Naive thymus-derived CD4-positive, alpha-beta T cell (primary cell): ENCODE measurements at regions not wholly inside any gene's neighbourhood (a gene's known extent, or its start where the extent isn't known, plus 50 kb on each side); places are given as distances from the start of the nearest gene placed in this dataset.

ENCODE experiments used
- ATAC-seq: fragments of 150-1000 bp; cut with Tn5 transposase; 2 replicates; pipeline ENCODE4 v1.10.0; 2021; ENCODE audit warnings: mild to moderate bottlenecking, moderate library complexity
- CTCF ChIA-PET: fragments of 350-600 bp; sonication (Branson Sonifier 250); formaldehyde crosslinking; loops from one replicate; lab custom pipeline; 2021; ENCODE audit warnings: antibody characterized with exemption; lab: Charles Lee
- POLR2A ChIA-PET: fragments of 350-600 bp; sonication (Branson Sonifier 250); formaldehyde crosslinking; loops from one replicate; lab custom pipeline; 2021; ENCODE audit warnings: antibody characterized with exemption, inconsistent platforms; lab: Charles Lee
- DNase-seq, 9 donors: peaks; one replicate each; pipeline versions ENCODE4 v3.0.0 to v3.0.0-alpha.2; 2020 to 2022; ENCODE audit warnings: mixed read lengths in 1 of 9
- H3K27ac ChIP-seq: one replicate; pipeline ENCODE4 v1.7.0; 2013; ENCODE audit warnings: mild to moderate bottlenecking, low read depth, low read length, moderate library complexity
- H3K27me3 ChIP-seq, 2 donors: one replicate each; pipeline ENCODE4 v1.7.0; 2013; ENCODE audit warnings: low read length in 2 of 2, mild to moderate bottlenecking in 2 of 2, moderate library complexity in 2 of 2; ENCODE audit not compliant: control insufficient read depth in 2 of 2, insufficient read depth in 2 of 2
- H3K36me3 ChIP-seq, 3 experiments: 1 replicate in 2 of 3; 2 replicates in 1 of 3; pipeline ENCODE4 v1.7.0; 2013; ENCODE audit warnings: low read length in 3 of 3, mild to moderate bottlenecking in 3 of 3, moderate library complexity in 1 of 3; ENCODE audit not compliant: insufficient read depth in 3 of 3, control insufficient read depth in 2 of 3
- H3K4me1 ChIP-seq, 2 donors: one replicate each; pipeline ENCODE4 v1.7.0; 2013; ENCODE audit warnings: low read length in 2 of 2, mild to moderate bottlenecking in 2 of 2, moderate library complexity in 1 of 2; ENCODE audit not compliant: control insufficient read depth in 2 of 2, insufficient read depth in 2 of 2
- H3K4me3 ChIP-seq: 2 replicates; pipeline ENCODE4 v1.7.0; 2013; ENCODE audit warnings: mild to moderate bottlenecking, low read length
- H3K9me3 ChIP-seq, 3 experiments: 1 replicate in 2 of 3; 2 replicates in 1 of 3; pipeline ENCODE4 v1.7.0; 2013; ENCODE audit warnings: low read length in 3 of 3; ENCODE audit not compliant: control insufficient read depth in 2 of 3
- H3K27ac Mint-ChIP-seq, 9 donors: one replicate each; pipeline ENCODE4 v1.8.0; 2020 to 2022; ENCODE audit warnings: mixed read lengths in 9 of 9, mild to moderate bottlenecking in 8 of 9, moderate library complexity in 5 of 9, inconsistent platforms in 2 of 9
- H3K27me3 Mint-ChIP-seq, 5 donors: one replicate each; pipeline ENCODE4 v1.8.0; 2021 to 2022; ENCODE audit warnings: mixed read lengths in 5 of 5, mild to moderate bottlenecking in 1 of 5
- H3K36me3 Mint-ChIP-seq, 5 donors: one replicate each; pipeline ENCODE4 v1.8.0; 2020 to 2022; ENCODE audit warnings: mixed read lengths in 5 of 5, mild to moderate bottlenecking in 3 of 5, inconsistent platforms in 1 of 5
- H3K4me1 Mint-ChIP-seq, 7 donors: one replicate each; pipeline ENCODE4 v1.8.0; 2020 to 2022; ENCODE audit warnings: mixed read lengths in 7 of 7, mild to moderate bottlenecking in 3 of 7, inconsistent platforms in 1 of 7
- H3K4me3 Mint-ChIP-seq, 10 donors: one replicate each; pipeline ENCODE4 v1.8.0; 2020 to 2022; ENCODE audit warnings: mild to moderate bottlenecking in 10 of 10, mixed read lengths in 10 of 10, moderate library complexity in 6 of 10, inconsistent platforms in 2 of 10
- H3K9me3 Mint-ChIP-seq, 11 donors: one replicate each; pipeline ENCODE4 v1.8.0; 2020 to 2022; ENCODE audit warnings: mixed read lengths in 11 of 11, mild to moderate bottlenecking in 4 of 11, inconsistent platforms in 1 of 11, moderate library complexity in 1 of 11
- intact Hi-C, 2 donors: fragments of 100-400 bp; cut with micrococcal nuclease; formaldehyde crosslinking; loops; one replicate each; pipeline ENCODE4 v1.15.1; 2023

DNA sequence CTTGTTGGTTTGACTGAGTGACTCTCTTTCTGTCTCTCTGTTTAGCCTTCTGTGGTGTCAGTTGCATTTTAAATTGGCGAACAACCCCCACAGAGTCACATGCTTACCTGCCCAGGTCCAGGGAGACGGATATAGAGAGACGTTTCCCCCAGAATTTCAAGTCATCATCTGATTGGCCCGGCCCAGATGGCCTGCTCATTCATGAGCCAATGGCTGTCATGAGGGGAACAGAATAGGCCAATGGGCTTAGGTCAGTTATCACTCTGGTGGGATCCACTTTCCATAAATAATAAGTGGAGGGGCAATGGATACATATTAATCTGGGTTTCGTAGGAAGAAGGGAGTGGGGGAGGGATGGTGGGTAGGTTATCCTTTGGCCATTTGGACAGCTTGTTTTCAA lies 150.0 kb upstream of the SPRED2 start:
- CTCF ChIA-PET = interaction anchor here (1.2 kb wide), 1 partner anchor 9 kb away, joined by 3 read pairs; no protein-coding TSS in a partner anchor

DNA sequence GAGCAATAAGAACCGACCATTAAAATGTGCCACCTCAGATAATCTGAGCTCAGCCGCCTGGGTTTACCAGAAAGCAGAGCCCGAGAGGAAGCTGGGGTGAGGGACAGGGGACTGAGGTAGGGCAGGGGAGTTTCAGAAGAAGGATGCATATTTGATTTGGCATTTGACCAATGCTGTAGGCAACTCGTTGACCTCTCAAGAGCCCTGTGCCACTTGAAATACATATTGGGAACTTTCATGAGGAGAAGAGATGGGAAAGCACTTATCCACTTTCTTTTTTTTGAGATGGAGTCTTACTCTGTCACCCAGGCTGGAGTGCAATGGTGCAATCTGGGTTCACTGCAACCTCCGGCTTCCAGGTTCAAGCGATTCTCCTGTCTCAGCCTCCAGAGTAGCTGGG lies 148.4 kb upstream of the SPRED2 start:
- H3K36me3 ChIP-seq = no peaks in the 10 kb centered on the region

More for the DNA sequence above, 150.0 kb upstream of the SPRED2 start:
- H3K4me1 Mint-ChIP-seq = no peaks in the 10 kb centered on the region
- H3K36me3 ChIP-seq = no peaks in the 10 kb centered on the region
- no peak overlapping the region for H3K4me3 ChIP-seq
- DNase-seq (no peak), ATAC-seq (no peak)
- no peaks in the 10 kb centered on the region for H3K4me1 ChIP-seq
- no peaks in the 10 kb centered on the region for H3K9me3 ChIP-seq
- POLR2A ChIA-PET = no interaction called here
- no peak overlapping the region for H3K27ac Mint-ChIP-seq
- H3K36me3 Mint-ChIP-seq = no peaks in the 10 kb centered on the region
- H3K9me3 Mint-ChIP-seq = no peaks in the 10 kb centered on the region
- no peak overlapping the region for H3K27ac ChIP-seq
- intact Hi-C loops = no loop called here
- no peak overlapping the region for H3K4me3 Mint-ChIP-seq
- no peaks in the 10 kb centered on the region for H3K27me3 ChIP-seq
- peaks cover 3 to 15% (median 5%) of the 10 kb centered on the region in 5 donors for H3K27me3 Mint-ChIP-seq

DNA sequence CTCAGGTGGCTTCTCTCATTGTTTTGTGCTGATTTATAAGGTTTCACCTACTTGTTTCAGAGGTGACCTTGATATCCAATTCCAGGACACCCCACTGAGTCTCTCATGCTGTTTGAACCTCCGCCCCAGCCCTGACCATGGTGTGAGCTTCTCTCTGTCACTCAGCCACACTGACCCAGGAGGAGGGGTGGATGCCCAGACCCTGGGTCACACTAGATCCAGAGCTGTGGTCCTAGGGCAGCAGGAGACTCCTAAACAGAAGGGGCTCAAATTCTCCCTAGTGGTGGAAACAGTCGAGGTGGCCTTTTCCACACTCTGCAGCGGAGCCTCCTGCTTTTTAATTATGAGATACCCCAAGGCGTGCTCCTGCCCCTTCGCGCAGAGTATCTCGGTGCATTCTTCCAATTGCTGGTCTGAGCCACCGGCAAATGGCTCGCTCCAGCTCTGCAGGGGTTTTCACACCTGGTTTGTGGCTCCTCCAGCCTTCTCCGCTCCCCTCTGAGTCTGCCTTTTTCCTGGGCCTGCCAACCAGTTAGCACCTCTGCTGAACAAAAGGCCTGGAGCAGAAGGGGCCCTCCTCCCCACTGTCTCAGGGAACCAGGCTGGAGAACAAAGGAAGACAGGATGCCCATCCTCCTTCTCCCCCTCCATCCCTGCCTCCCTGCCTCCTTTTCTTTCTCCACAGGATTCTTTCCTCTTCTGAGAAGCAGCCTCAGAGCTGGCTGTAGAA lies 147.3 kb upstream of the SPRED2 start:
- POLR2A ChIA-PET = no interaction called here
- Mint-ChIP-seq H3K27ac (no peak overlapping the region), H3K9me3 (no peaks in the 10 kb centered on the region), H3K4me1 (no peaks in the 10 kb centered on the region), H3K36me3 (no peaks in the 10 kb centered on the region), H3K4me3 (no peak overlapping the region), H3K27me3 (peaks cover 5 to 8% (median 7%) of the 10 kb centered on the region in 5 donors)
- no peaks in the 10 kb centered on the region for H3K27me3 ChIP-seq
- CTCF ChIA-PET = interaction anchor here (0.7 kb wide), 1 partner anchor 666 kb away, joined by 3 read pairs; no protein-coding TSS in a partner anchor
- no peaks in the 10 kb centered on the region for H3K4me1 ChIP-seq
- H3K36me3 ChIP-seq = no peaks in the 10 kb centered on the region
- ATAC-seq (no peak), DNase-seq (no peak)
- no peak overlapping the region for H3K27ac ChIP-seq
- no peak overlapping the region for H3K4me3 ChIP-seq
- no peaks in the 10 kb centered on the region for H3K9me3 ChIP-seq
- intact Hi-C loops = no loop called here

More for the DNA sequence above, 148.4 kb upstream of the SPRED2 start:
- POLR2A ChIA-PET = no interaction called here
- Histone ChIP-seq H3K27me3 (no peaks in the 10 kb centered on the region), H3K4me3 (no peak overlapping the region), H3K27ac (no peak overlapping the region), H3K9me3 (no peaks in the 10 kb centered on the region), H3K4me1 (no peaks in the 10 kb centered on the region)
- no peak for DNase-seq
- intact Hi-C loops = no loop called here
- no peaks in the 10 kb centered on the region for H3K9me3 Mint-ChIP-seq
- H3K4me3 Mint-ChIP-seq = no peak overlapping the region
- H3K27ac Mint-ChIP-seq = no peak overlapping the region
- no peaks in the 10 kb centered on the region for H3K4me1 Mint-ChIP-seq
- no peak for ATAC-seq
- CTCF ChIA-PET = no interaction called here
- no peaks in the 10 kb centered on the region for H3K36me3 Mint-ChIP-seq
- H3K27me3 Mint-ChIP-seq = peaks cover 3 to 9% (median 7%) of the 10 kb centered on the region in 5 donors

DNA sequence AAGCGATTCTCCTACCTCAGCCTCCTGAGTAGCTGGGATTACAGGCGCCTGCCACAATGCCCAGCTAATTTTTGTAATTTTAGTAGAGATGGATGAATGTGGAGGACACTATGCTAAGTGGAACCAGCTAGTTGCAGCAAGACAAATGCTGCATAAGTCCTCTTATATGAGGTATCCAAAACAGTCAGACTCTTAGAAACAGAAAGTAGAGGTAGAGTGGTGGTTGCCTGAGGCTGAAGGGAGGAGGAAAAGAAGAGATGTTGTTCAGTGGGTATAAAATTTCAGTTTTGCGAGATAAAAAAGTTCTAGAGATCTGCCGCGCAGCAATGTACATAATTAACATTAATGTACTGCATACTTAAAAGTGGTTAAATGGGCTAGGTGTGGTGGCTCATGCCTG lies 145.3 kb upstream of the SPRED2 start:
- intact Hi-C loops = no loop called here
- H3K9me3 Mint-ChIP-seq = no peaks in the 10 kb centered on the region
- DNase-seq = no peak
- H3K4me3 Mint-ChIP-seq = no peak overlapping the region
- peaks cover 0 to 5% (median 4%) of the 10 kb centered on the region in 7 donors for H3K4me1 Mint-ChIP-seq
- no peak overlapping the region for H3K27ac Mint-ChIP-seq
- no peaks in the 10 kb centered on the region for H3K36me3 Mint-ChIP-seq
- Histone ChIP-seq H3K36me3 (no peaks in the 10 kb centered on the region), H3K9me3 (no peaks in the 10 kb centered on the region), H3K4me1 (no peaks in the 10 kb centered on the region), H3K27ac (no peak overlapping the region), H3K4me3 (no peak overlapping the region), H3K27me3 (no peaks in the 10 kb centered on the region)
- H3K27me3 Mint-ChIP-seq = peaks cover 5 to 16% (median 11%) of the 10 kb centered on the region in 5 donors
- CTCF ChIA-PET = no interaction called here
- POLR2A ChIA-PET = no interaction called here
- ATAC-seq = no peak

DNA sequence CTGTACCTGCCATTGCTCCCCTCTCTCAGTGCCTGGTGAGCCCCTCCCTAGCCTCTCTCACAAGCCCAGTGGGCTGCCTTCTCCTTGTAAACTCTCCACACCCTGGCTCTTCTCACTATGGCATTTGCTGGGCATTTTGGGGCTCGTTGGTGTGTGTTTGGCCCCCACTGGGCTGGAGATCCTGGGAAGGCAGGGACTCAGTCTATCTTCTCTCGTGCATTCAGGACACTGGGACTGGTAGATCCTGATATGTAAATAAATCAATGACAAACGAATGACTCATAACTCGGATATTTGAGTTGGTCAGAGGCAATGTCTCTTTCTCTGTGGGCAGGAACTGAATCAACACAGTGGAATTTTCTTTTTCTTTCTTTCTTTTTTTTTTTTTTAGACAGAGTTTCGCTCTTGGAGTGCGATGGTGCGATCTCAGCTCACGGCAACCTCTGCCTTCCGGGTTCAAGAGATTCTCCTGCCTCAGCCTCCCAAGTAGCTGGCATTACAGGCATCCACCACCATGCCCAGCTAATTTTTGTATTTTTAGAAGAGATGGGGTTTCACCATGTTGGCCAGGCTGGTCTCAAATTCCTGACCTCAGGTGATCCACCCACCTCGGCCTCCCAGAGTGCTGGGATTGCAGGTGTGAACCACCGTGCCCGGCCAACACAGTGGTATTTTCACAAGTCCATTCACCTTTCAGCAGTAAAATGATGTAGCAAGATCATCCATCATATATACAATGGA lies 144.6 kb upstream of the SPRED2 start:
- Mint-ChIP-seq H3K27me3 (peaks cover 5 to 16% (median 11%) of the 10 kb centered on the region in 5 donors), H3K4me3 (no peak overlapping the region), H3K9me3 (no peaks in the 10 kb centered on the region), H3K4me1 (peaks cover 0 to 5% (median 4%) of the 10 kb centered on the region in 7 donors), H3K36me3 (no peaks in the 10 kb centered on the region), H3K27ac (peak overlapping the region in 1 of 9 donors; percentile 9)
- Histone ChIP-seq H3K27ac (no peak overlapping the region), H3K9me3 (no peaks in the 10 kb centered on the region), H3K27me3 (no peaks in the 10 kb centered on the region), H3K4me3 (no peak overlapping the region), H3K4me1 (no peaks in the 10 kb centered on the region), H3K36me3 (no peaks in the 10 kb centered on the region)
- POLR2A ChIA-PET = no interaction called here
- DNase-seq = no peak
- no peak for ATAC-seq
- CTCF ChIA-PET = no interaction called here
- intact Hi-C loops = no loop called here

DNA sequence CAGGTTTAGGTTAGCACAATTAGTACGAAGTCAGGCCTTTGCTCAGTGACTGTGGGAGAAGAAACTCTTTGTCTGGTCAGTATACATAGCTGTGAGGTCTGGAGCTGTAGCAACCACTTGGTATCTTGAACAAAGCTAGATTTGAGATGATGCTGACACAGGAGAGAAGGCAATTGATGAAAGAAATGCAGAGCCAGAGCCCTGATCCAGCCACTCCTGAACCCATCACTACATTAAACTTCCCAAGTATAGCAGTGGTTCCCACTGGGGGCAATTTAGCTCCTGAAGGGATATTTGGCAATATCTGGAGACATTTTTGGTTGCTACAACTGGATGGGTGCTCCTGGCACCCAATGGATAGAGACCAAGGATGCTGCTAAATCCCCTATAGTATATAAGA lies 143.9 kb upstream of the SPRED2 start:
- Histone ChIP-seq H3K27ac (no peak overlapping the region), H3K4me1 (no peaks in the 10 kb centered on the region), H3K4me3 (no peak overlapping the region), H3K27me3 (no peaks in the 10 kb centered on the region), H3K9me3 (no peaks in the 10 kb centered on the region), H3K36me3 (no peaks in the 10 kb centered on the region)
- CTCF ChIA-PET = no interaction called here
- Mint-ChIP-seq H3K9me3 (no peaks in the 10 kb centered on the region), H3K27me3 (peaks cover 5 to 16% (median 11%) of the 10 kb centered on the region in 5 donors), H3K4me3 (no peak overlapping the region), H3K4me1 (peaks cover 0 to 5% (median 4%) of the 10 kb centered on the region in 7 donors), H3K27ac (no peak overlapping the region), H3K36me3 (no peaks in the 10 kb centered on the region)
- no peak for ATAC-seq
- POLR2A ChIA-PET = no interaction called here
- intact Hi-C loops = no loop called here
- no peak for DNase-seq
